SHP77 (cell line): ENCODE measurements at regions not wholly inside any gene's neighbourhood (a gene's known extent, or its start where the extent isn't known, plus 50 kb on each side); places are given as distances from the start of the nearest gene placed in this dataset.

ENCODE experiments used
- DNase-seq, 2 experiments: peaks; one replicate each; lab custom pipeline; 2025; lab: John Stamatoyannopoulos, UW

GRCh38 chr5:61596265-61596664, 264.2 kb downstream of the ZSWIM6 start:
- DNase-seq: no peak

GRCh38 chr5:61597684-61598083, 265.6 kb downstream of the ZSWIM6 start:
- no peak for DNase-seq

- DNase-seq: peak in 1 of 2 experiments; percentile 21
Measured at GRCh38 chr5:61598126-61598525, 266.1 kb downstream of the ZSWIM6 start.

- peak in 1 of 2 experiments; percentile 18 for DNase-seq
Measured at GRCh38 chr5:61599370-61600122, 267.5 kb downstream of the ZSWIM6 start.

GRCh38 chr5:61600123-61600444, 268.0 kb downstream of the ZSWIM6 start:
- no peak for DNase-seq

- no peak for DNase-seq
Measured at GRCh38 chr5:61600945-61601511, 269.0 kb downstream of the ZSWIM6 start.

GRCh38 chr5:61603211-61603908, 271.3 kb downstream of the ZSWIM6 start:
- peak in 1 of 2 experiments; percentile 12 for DNase-seq

GRCh38 chr5:61604076-61605025, 272.3 kb downstream of the ZSWIM6 start:
- DNase-seq: no peak

GRCh38 chr5:61609840-61610677, 278.0 kb downstream of the ZSWIM6 start:
- DNase-seq: no peak

- DNase-seq: no peak
Measured at GRCh38 chr5:61610678-61611024, 278.6 kb downstream of the ZSWIM6 start.

- no peak for DNase-seq
Measured at GRCh38 chr5:61612431-61612830, 280.4 kb downstream of the ZSWIM6 start.

- no peak for DNase-seq
Measured at GRCh38 chr5:61613679-61614078, 281.6 kb downstream of the ZSWIM6 start.

GRCh38 chr5:61614606-61615005, 282.5 kb downstream of the ZSWIM6 start:
- no peak for DNase-seq

- no peak for DNase-seq
Measured at GRCh38 chr5:61617039-61617438, 285.0 kb downstream of the ZSWIM6 start.

GRCh38 chr5:61617995-61618525, 286.0 kb downstream of the ZSWIM6 start:
- DNase-seq: no peak

- no peak for DNase-seq
Measured at GRCh38 chr5:61618577-61618976, 286.5 kb downstream of the ZSWIM6 start.

GRCh38 chr5:61619289-61619688, 287.2 kb downstream of the ZSWIM6 start:
- DNase-seq: no peak

- no peak for DNase-seq
Measured at GRCh38 chr5:61619777-61620518, 287.9 kb downstream of the ZSWIM6 start.

GRCh38 chr5:61620699-61621182, 288.7 kb downstream of the ZSWIM6 start:
- DNase-seq: no peak

GRCh38 chr5:61621202-61621650, 289.2 kb downstream of the ZSWIM6 start:
- DNase-seq: no peak
